Liver (tissue), 3 donors: ENCODE measurements at regions not wholly inside any gene's neighbourhood (a gene's known extent, or its start where the extent isn't known, plus 50 kb on each side); places are given as distances from the start of the nearest gene placed in this dataset.

ENCODE experiments used
- TAF1 ChIP-seq: conservative IDR thresholded peaks from 2 replicates; pipeline ENCODE4 v1.6.1; 2016; ENCODE audit warnings: antibody characterized with exemption, mild to moderate bottlenecking
- TF ChIP-seq, protein P1 (sequence below): fragments of 150-350 bp; IDR thresholded peaks from 2 replicates; pipeline ENCODE4 v1.5.1; 2017; ENCODE audit warnings: improper control_type of control experiment, low read depth, low read length; ENCODE audit not compliant: missing input control
- donor health status: healthy.
- donor health status: healthy.

DNA sequence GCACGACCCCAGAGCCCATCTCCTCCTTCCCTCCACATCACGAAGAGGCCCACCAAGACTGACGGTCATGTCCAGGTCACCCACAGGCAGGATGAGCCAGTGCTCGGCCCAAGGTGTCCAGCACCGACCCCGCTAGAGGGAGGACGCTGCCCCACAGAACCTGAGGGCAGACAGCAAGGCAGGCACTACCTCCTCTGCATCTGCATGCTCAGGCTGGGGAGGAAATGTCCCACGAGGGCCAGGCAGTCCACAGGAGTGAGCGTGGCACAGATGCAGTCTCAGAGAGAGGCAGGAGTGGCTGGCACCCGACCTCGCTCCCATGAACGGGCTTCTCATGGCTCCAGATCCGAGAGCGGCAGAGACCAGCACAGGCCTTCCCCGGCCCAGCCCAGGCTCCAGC lies 133.2 kb downstream of the TUBA3C start:
- TF ChIP-seq, protein P1, sequence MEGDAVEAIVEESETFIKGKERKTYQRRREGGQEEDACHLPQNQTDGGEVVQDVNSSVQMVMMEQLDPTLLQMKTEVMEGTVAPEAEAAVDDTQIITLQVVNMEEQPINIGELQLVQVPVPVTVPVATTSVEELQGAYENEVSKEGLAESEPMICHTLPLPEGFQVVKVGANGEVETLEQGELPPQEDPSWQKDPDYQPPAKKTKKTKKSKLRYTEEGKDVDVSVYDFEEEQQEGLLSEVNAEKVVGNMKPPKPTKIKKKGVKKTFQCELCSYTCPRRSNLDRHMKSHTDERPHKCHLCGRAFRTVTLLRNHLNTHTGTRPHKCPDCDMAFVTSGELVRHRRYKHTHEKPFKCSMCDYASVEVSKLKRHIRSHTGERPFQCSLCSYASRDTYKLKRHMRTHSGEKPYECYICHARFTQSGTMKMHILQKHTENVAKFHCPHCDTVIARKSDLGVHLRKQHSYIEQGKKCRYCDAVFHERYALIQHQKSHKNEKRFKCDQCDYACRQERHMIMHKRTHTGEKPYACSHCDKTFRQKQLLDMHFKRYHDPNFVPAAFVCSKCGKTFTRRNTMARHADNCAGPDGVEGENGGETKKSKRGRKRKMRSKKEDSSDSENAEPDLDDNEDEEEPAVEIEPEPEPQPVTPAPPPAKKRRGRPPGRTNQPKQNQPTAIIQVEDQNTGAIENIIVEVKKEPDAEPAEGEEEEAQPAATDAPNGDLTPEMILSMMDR = no peak
- no peak for TF ChIP-seq TAF1
